ENCODE measurements at regions not wholly inside any gene's neighbourhood (a gene's known extent, or its start where the extent isn't known, plus 50 kb on each side); places are given as distances from the start of the nearest gene placed in this dataset.

- no peaks in the 10 kb centered on the region for H3K79me2 ChIP-seq (ENCODE audit: control insufficient read depth, insufficient read depth, low read length)
- FAIRE-seq (no peak), DNase-seq (ENCODE audit: low read depth, low spot score) (no peak)
- H3K9me3 ChIP-seq (replicated peaks; ENCODE audit: control insufficient read depth, insufficient read depth, low read length): no peaks in the 10 kb centered on the region
- ChIA-PET CTCF (no interaction called here), POLR2A (no interaction called here)
- no TSS peak for BruUV-seq (replicated peaks)
- intact Hi-C loops (cut with micrococcal nuclease) (no loop called here), dilution Hi-C loops (cut with MboI; ENCODE audit: extremely low pct_ligation_motif_present, low sequenced_read_pairs) (no loop called here)
- no peaks in the 10 kb centered on the region for H4K20me1 ChIP-seq (replicated peaks; ENCODE audit: control insufficient read depth, extremely low read depth, insufficient read depth, low read length)
- no peaks in the 10 kb centered on the region for H3K4me1 ChIP-seq (ENCODE audit: control insufficient read depth, extremely low read depth, insufficient read depth, low read length)
- no peak overlapping the region for H3K4me3 ChIP-seq (replicated peaks in 1 of 3; ENCODE audit: insufficient read depth in 1 of 3, low read depth in 1 of 3, low read length in 3 of 3)
- no peak overlapping the region for H3K9ac ChIP-seq (replicated peaks; ENCODE audit: extremely low read depth, insufficient read depth, low read length)
- H2AFZ ChIP-seq (ENCODE audit: low read depth, low read length): no peak overlapping the region
- H3K9me1 ChIP-seq (replicated peaks; ENCODE audit: control insufficient read depth, extremely low read depth, insufficient read depth, low read length): no peaks in the 10 kb centered on the region
- H3K4me2 ChIP-seq (ENCODE audit: insufficient read depth, low read length): no peak overlapping the region
- no peaks in the 10 kb centered on the region for H3K27me3 ChIP-seq (ENCODE audit: control insufficient read depth in 2 of 2, insufficient read depth in 2 of 2, low read length in 2 of 2)
- no peaks in the 10 kb centered on the region for H3K36me3 ChIP-seq (ENCODE audit: control insufficient read depth in 2 of 2, extremely low read depth in 1 of 2, insufficient read depth in 2 of 2, low read length in 2 of 2)
- no peak overlapping the region for H3K27ac ChIP-seq (ENCODE audit: insufficient read depth, low read depth, low read length)
- TF ChIP-seq CTCF (IDR thresholded peaks at IDR 0.05; ENCODE audit: extremely low read depth in 1 of 2, insufficient read depth in 1 of 2, low read depth in 1 of 2, low read length in 2 of 2) (no peak), POLR2A (IDR thresholded peaks at IDR 0.05; ENCODE audit: low read depth, low read length) (no peak), MAX (IDR thresholded peaks at IDR 0.05; ENCODE audit: insufficient read depth, insufficient read length) (no peak), JUN (IDR thresholded peaks at IDR 0.05; ENCODE audit: borderline replicate concordance, insufficient read depth, insufficient read length, low read depth) (no peak), GATA2 (IDR thresholded peaks at IDR 0.05; ENCODE audit: insufficient read depth, insufficient read length, low read depth, low read length) (no peak), POLR2AphosphoS5 (IDR thresholded peaks at IDR 0.05; ENCODE audit: insufficient read depth, low read depth, low read length) (no peak), MYC (IDR thresholded peaks at IDR 0.05; ENCODE audit: low read depth, low read length) (no peak), FOS (IDR thresholded peaks at IDR 0.05; ENCODE audit: borderline replicate concordance, insufficient read depth, low read length) (no peak), EZH2 (IDR thresholded peaks at IDR 0.05; ENCODE audit: borderline replicate concordance, low read depth, low read length, severe bottlenecking) (no peak)
Observed at GRCh38 chr11:92167571-92167970, 57.0 kb upstream of the FAT3 start.

All from endothelial cell of umbilical vein (primary cell).